Fibroblast of skin of right biceps (primary cell): ENCODE measurements at regions not wholly inside any gene's neighbourhood (a gene's known extent, or its start where the extent isn't known, plus 50 kb on each side); places are given as distances from the start of the nearest gene placed in this dataset.

Source experiments
- DNase-seq: peaks from one replicate; pipeline ENCODE4 v3.0.0-alpha.2; 2013

GRCh38 chr14:96617635-96618034, 115.5 kb downstream of the PAPOLA start:
- DNase-seq, result no peak

- DNase-seq, result no peak
Measured at GRCh38 chr14:96622926-96623325, 120.7 kb downstream of the PAPOLA start.

- DNase-seq, result no peak
Measured at GRCh38 chr14:96623676-96624484, 121.7 kb downstream of the PAPOLA start.

- no peak for DNase-seq
Measured at GRCh38 chr14:96624661-96625425, 122.7 kb downstream of the PAPOLA start.

GRCh38 chr14:96625426-96625985, 123.3 kb downstream of the PAPOLA start:
- DNase-seq, result no peak

GRCh38 chr14:96626121-96626768, 124.1 kb downstream of the PAPOLA start:
- DNase-seq, result no peak

- DNase-seq, result no peak
Measured at GRCh38 chr14:96626916-96627315, 124.7 kb downstream of the PAPOLA start.

- DNase-seq, result no peak
Measured at GRCh38 chr14:96627386-96627785, 125.2 kb downstream of the PAPOLA start.

GRCh38 chr14:96627811-96628775, 125.9 kb downstream of the PAPOLA start:
- DNase-seq, result no peak

GRCh38 chr14:96629082-96629481, 126.9 kb downstream of the PAPOLA start:
- no peak for DNase-seq

GRCh38 chr14:96629558-96630222, 127.5 kb downstream of the PAPOLA start:
- DNase-seq, result no peak

GRCh38 chr14:96630281-96630680, 128.1 kb downstream of the PAPOLA start:
- DNase-seq, result no peak

GRCh38 chr14:96631030-96631429, 128.8 kb downstream of the PAPOLA start:
- DNase-seq, result no peak

- DNase-seq, result no peak
Measured at GRCh38 chr14:96631621-96632362, 129.6 kb downstream of the PAPOLA start.

- DNase-seq, result no peak
Measured at GRCh38 chr14:96632363-96632758, 130.2 kb downstream of the PAPOLA start.

GRCh38 chr14:96633096-96633495, 130.9 kb downstream of the PAPOLA start:
- no peak for DNase-seq

GRCh38 chr14:96634481-96634880, 132.3 kb downstream of the PAPOLA start:
- DNase-seq, result no peak

- DNase-seq, result no peak
Measured at GRCh38 chr14:96634896-96635295, 132.7 kb downstream of the PAPOLA start.

- no peak for DNase-seq
Measured at GRCh38 chr14:96635850-96636249, 133.7 kb downstream of the PAPOLA start.

- DNase-seq, result no peak
Measured at GRCh38 chr14:96637521-96637920, 135.3 kb downstream of the PAPOLA start.
